Sigmoid colon (tissue), 6 donors: ENCODE measurements at regions not wholly inside any gene's neighbourhood (a gene's known extent, or its start where the extent isn't known, plus 50 kb on each side); places are given as distances from the start of the nearest gene placed in this dataset.

Source experiments
- DNase-seq: peaks from one replicate; pipeline ENCODE4 v3.0.0-alpha.2; 2019
- H3K27ac ChIP-seq, 4 donors: fragments of 200-600 bp; sonication (generic); one replicate each; pipeline ENCODE4 v1.5.1; 2016 to 2019; ENCODE audit warnings: mild to moderate bottlenecking in 1 of 4
- H3K27me3 ChIP-seq, 3 donors: fragments of 200-600 bp; sonication (generic); one replicate each; pipeline ENCODE4 v1.5.1; 2019; ENCODE audit warnings: mild to moderate bottlenecking in 1 of 3
- H3K36me3 ChIP-seq, 4 donors: fragments of 200-600 bp; sonication (generic); one replicate each; pipeline ENCODE4 v1.5.1; 2016 to 2019
- H3K4me1 ChIP-seq, 4 donors: fragments of 200-600 bp; sonication (generic); one replicate each; pipeline ENCODE4 v1.5.1; 2017 to 2019
- H3K4me3 ChIP-seq, 4 donors: fragments of 200-600 bp; sonication (generic); one replicate each; pipeline ENCODE4 v1.5.1; 2017 to 2019; ENCODE audit warnings: mild to moderate bottlenecking in 2 of 4, moderate library complexity in 1 of 4
- H3K9me3 ChIP-seq, 4 donors: fragments of 200-600 bp in 3 of 4; sonication (generic) in 3 of 4; one replicate each; pipeline versions ENCODE4 v1.5.1 to v1.6.1; 2013 to 2019
- CTCF ChIP-seq, 4 experiments: fragments of 450-650 bp in 3 of 4; fragments of 200-600 bp in 1 of 4; IDR thresholded peaks; one replicate each; pipeline ENCODE4 v1.5.1; 2016 to 2019; ENCODE audit warnings: antibody characterized with exemption in 4 of 4, mild to moderate bottlenecking in 3 of 4, moderate library complexity in 2 of 4
- EP300 ChIP-seq, 4 donors: sonication (generic); formaldehyde crosslinking; IDR thresholded peaks; one replicate each; pipeline ENCODE4 v1.6.1; 2017; ENCODE audit warnings: antibody characterized with exemption in 4 of 4
- POLR2A ChIP-seq, 2 donors: fragments of 450-650 bp; IDR thresholded peaks; one replicate each; pipeline ENCODE4 v1.6.1; 2016; ENCODE audit warnings: antibody characterized with exemption in 2 of 2, mild to moderate bottlenecking in 2 of 2, moderate library complexity in 2 of 2
- POLR2AphosphoS5 ChIP-seq, 4 donors: sonication (generic); formaldehyde crosslinking; IDR thresholded peaks; one replicate each; pipeline ENCODE4 v1.6.1; 2017; ENCODE audit warnings: antibody characterized with exemption in 4 of 4
- WGBS, 2 donors: extraction: QIAGEN DNeasy Blood & Tissue Kit; methylation state at CpG; one replicate each; pipeline ENCODE4 v1.1.7; 2013; 5-methylcytosine and 5-hydroxymethylcytosine counted together
- intact Hi-C: fragments of 100-400 bp; cut with DNase I; formaldehyde crosslinking; loops from one replicate; pipeline ENCODE4 v1.15.1; 2023
- donor health status: healthy with polysubstance abuse.
- donor health status: healthy.

DNA sequence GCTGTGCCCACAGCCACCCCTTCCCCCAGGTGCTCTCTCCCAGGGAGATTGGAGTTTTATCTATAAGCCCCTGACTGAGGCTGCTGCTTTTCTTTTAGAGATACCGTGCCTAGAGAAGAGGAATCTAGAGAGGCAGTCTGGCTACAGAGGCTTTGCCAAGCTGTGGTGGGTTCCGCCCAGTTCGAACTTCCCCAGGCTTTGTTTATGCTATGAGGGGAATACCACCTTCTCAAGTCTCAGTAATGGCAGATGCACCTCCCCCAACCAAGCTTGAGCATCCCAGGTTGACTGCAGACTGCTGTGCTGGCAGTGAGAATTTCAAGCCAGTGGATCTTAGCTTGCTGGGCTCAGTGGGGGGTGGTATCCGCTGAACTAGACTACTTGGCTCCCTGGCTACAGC, 157.4 kb downstream of the CAAP1 start:
- Histone ChIP-seq H3K27me3 (no peaks in the 10 kb centered on the region), H3K27ac (no peak overlapping the region), H3K36me3 (no peaks in the 10 kb centered on the region), H3K9me3 (peaks cover 0 to 1% (median 0%) of the 10 kb centered on the region in 4 donors), H3K4me1 (no peaks in the 10 kb centered on the region), H3K4me3 (no peak overlapping the region)
- WGBS, 2 donors, result 84 to 88% methylated on average over 4 of the region's 4 CpGs
- no peak for TF ChIP-seq EP300 (IDR thresholded peaks at IDR 0.05)
- TF ChIP-seq POLR2AphosphoS5 (IDR thresholded peaks at IDR 0.05), result no peak
- no peak for TF ChIP-seq CTCF (IDR thresholded peaks at IDR 0.05)
- TF ChIP-seq POLR2A (IDR thresholded peaks at IDR 0.05), result no peak
- intact Hi-C loops, result no loop called here
- DNase-seq, result no peak

DNA sequence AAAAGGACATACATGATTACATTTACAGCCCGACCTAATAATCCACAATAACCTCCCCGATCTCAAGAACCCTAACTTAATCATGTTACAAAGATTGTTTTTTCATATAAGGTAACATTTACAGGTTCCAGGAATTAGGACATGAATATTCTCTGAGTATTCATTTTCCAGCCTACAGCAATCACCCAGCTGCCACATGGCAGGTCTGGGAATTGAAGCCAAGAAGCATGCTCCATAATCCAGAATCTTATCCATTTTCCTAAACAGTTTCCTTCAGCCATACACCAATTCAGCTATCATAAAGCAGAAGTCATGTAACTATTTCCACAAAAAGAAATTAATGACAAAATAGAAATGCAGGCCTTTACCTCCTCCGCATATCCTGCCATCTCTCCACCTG, 163.4 kb downstream of the CAAP1 start:
- Histone ChIP-seq H3K36me3 (no peaks in the 10 kb centered on the region), H3K27ac (no peak overlapping the region), H3K4me3 (no peak overlapping the region), H3K27me3 (no peaks in the 10 kb centered on the region), H3K4me1 (peaks cover 0 to 18% (median 5%) of the 10 kb centered on the region in 4 donors), H3K9me3 (no peaks in the 10 kb centered on the region)
- intact Hi-C loops, result no loop called here
- no peak for DNase-seq
- TF ChIP-seq POLR2AphosphoS5 (IDR thresholded peaks at IDR 0.05) (no peak), CTCF (IDR thresholded peaks at IDR 0.05) (no peak), POLR2A (IDR thresholded peaks at IDR 0.05) (no peak), EP300 (IDR thresholded peaks at IDR 0.05) (no peak)
- 89 to 91% methylated on average over 3 of the region's 3 CpGs for WGBS, 2 donors

DNA sequence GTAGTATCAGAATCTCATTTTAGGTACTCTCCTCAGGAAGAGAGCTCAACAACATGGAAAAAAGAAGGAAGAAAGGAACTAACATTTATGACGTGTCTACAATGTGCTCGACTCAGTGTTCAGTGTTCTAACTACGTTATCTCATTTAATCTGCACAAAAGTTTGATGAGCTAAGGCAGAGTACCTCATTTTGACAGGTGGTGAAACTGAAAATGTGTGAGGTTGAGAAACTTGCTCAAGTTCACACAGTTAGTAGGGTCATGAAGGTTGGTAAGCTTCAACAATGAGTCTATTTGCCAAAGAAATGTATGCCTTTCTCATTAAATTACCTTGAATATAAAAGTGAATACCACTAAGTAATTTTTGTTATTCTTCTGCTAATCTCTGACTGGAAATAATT, 165.1 kb downstream of the CAAP1 start:
- Histone ChIP-seq H3K27me3 (no peaks in the 10 kb centered on the region), H3K9me3 (no peaks in the 10 kb centered on the region), H3K4me1 (peaks cover 0 to 19% (median 5%) of the 10 kb centered on the region in 4 donors), H3K36me3 (no peaks in the 10 kb centered on the region), H3K27ac (no peak overlapping the region), H3K4me3 (no peak overlapping the region)
- intact Hi-C loops, result no loop called here
- 81 to 89% methylated on average over 3 of the region's 3 CpGs for WGBS, 2 donors
- TF ChIP-seq POLR2A (IDR thresholded peaks at IDR 0.05), result no peak
- no peak for TF ChIP-seq CTCF (IDR thresholded peaks at IDR 0.05)
- TF ChIP-seq POLR2AphosphoS5 (IDR thresholded peaks at IDR 0.05), result no peak
- no peak for TF ChIP-seq EP300 (IDR thresholded peaks at IDR 0.05)
- no peak for DNase-seq

GRCh38 chr9:26725573-26725972, 167.0 kb downstream of the CAAP1 start:
- Histone ChIP-seq H3K4me1 (peaks cover 0 to 29% (median 5%) of the 10 kb centered on the region in 4 donors), H3K4me3 (no peak overlapping the region), H3K27ac (peak overlapping the region in 1 of 4 donors; percentile 23), H3K36me3 (no peaks in the 10 kb centered on the region), H3K9me3 (no peaks in the 10 kb centered on the region), H3K27me3 (no peaks in the 10 kb centered on the region)
- TF ChIP-seq CTCF (IDR thresholded peaks at IDR 0.05), result no peak
- peak in 2 of 4 donors; percentile 24 to 31 for TF ChIP-seq POLR2AphosphoS5 (IDR thresholded peaks at IDR 0.05)
- intact Hi-C loops, result no loop called here
- DNase-seq, result no peak
- WGBS, 2 donors, result 39 to 85% methylated on average over 3 of the region's 3 CpGs

- no peak for DNase-seq
- no peak overlapping the region for H3K4me3 ChIP-seq
- no peaks in the 10 kb centered on the region for H3K36me3 ChIP-seq
- WGBS, 2 donors, result 23 to 29% methylated on average over 9 of the region's 9 CpGs
- peak overlapping the region in 1 of 4 donors; percentile 39 for H3K27ac ChIP-seq
- no peaks in the 10 kb centered on the region for H3K27me3 ChIP-seq
- no peaks in the 10 kb centered on the region for H3K9me3 ChIP-seq
- TF ChIP-seq POLR2A (IDR thresholded peaks at IDR 0.05) (no peak), CTCF (IDR thresholded peaks at IDR 0.05) (no peak), EP300 (IDR thresholded peaks at IDR 0.05) (no peak), POLR2AphosphoS5 (IDR thresholded peaks at IDR 0.05) (no peak)
- intact Hi-C loops, result no loop called here
- peaks cover 0 to 29% (median 5%) of the 10 kb centered on the region in 4 donors for H3K4me1 ChIP-seq
These were observed 169.1 kb downstream of the CAAP1 start for GRCh38 chr9:26723486-26723885.
